NCI-H1417 treated with DMSO at 0.1 percent for 48 hours (cell line): ENCODE measurements at regions not wholly inside any gene's neighbourhood (a gene's known extent, or its start where the extent isn't known, plus 50 kb on each side); places are given as distances from the start of the nearest gene placed in this dataset.
A peak's percentile ranks its signal among the peaks of the same experiment; 100 is the strongest.

Experiments
- DNase-seq: peaks from one replicate; lab custom pipeline; 2025; lab: John Stamatoyannopoulos, UW

GRCh38 chr11:109864151-109864661, 229.0 kb upstream of the ZC3H12C start:
- DNase-seq = no peak

- no peak for DNase-seq
Measured at GRCh38 chr11:109864834-109865547, 228.2 kb upstream of the ZC3H12C start.

GRCh38 chr11:109865548-109866186, 227.5 kb upstream of the ZC3H12C start:
- peak; percentile 59 for DNase-seq

- no peak for DNase-seq
Measured at GRCh38 chr11:109867784-109868183, 225.4 kb upstream of the ZC3H12C start.

GRCh38 chr11:109869536-109869935, 223.7 kb upstream of the ZC3H12C start:
- no peak for DNase-seq

GRCh38 chr11:109870297-109870696, 222.9 kb upstream of the ZC3H12C start:
- no peak for DNase-seq

GRCh38 chr11:109877043-109877442, 216.1 kb upstream of the ZC3H12C start:
- no peak for DNase-seq

GRCh38 chr11:109884501-109884900, 208.7 kb upstream of the ZC3H12C start:
- DNase-seq = no peak

- DNase-seq = no peak
Measured at GRCh38 chr11:109885006-109885405, 208.2 kb upstream of the ZC3H12C start.

GRCh38 chr11:109892321-109892794, 200.8 kb upstream of the ZC3H12C start:
- no peak for DNase-seq

- no peak for DNase-seq
Measured at GRCh38 chr11:109894242-109894641, 198.9 kb upstream of the ZC3H12C start.

- DNase-seq = no peak
Measured at GRCh38 chr11:109898592-109898991, 194.6 kb upstream of the ZC3H12C start.

- no peak for DNase-seq
Measured at GRCh38 chr11:109902764-109903433, 190.3 kb upstream of the ZC3H12C start.

- no peak for DNase-seq
Measured at GRCh38 chr11:109911488-109911887, 181.7 kb upstream of the ZC3H12C start.

GRCh38 chr11:109914038-109914437, 179.2 kb upstream of the ZC3H12C start:
- DNase-seq = no peak

- no peak for DNase-seq
Measured at GRCh38 chr11:109914809-109915653, 178.2 kb upstream of the ZC3H12C start.

GRCh38 chr11:109926941-109927340, 166.3 kb upstream of the ZC3H12C start:
- DNase-seq = no peak

- DNase-seq = no peak
Measured at GRCh38 chr11:109929308-109929707, 163.9 kb upstream of the ZC3H12C start.

- no peak for DNase-seq
Measured at GRCh38 chr11:109933126-109933525, 160.1 kb upstream of the ZC3H12C start.

- no peak for DNase-seq
Measured at GRCh38 chr11:109934151-109934550, 159.0 kb upstream of the ZC3H12C start.

- DNase-seq = no peak
Measured at GRCh38 chr11:109936661-109937180, 156.5 kb upstream of the ZC3H12C start.

- no peak for DNase-seq
Measured at GRCh38 chr11:109937968-109938367, 155.2 kb upstream of the ZC3H12C start.
